ENCODE measurements at regions not wholly inside any gene's neighbourhood (a gene's known extent, or its start where the extent isn't known, plus 50 kb on each side); places are given as distances from the start of the nearest gene placed in this dataset.

DNA sequence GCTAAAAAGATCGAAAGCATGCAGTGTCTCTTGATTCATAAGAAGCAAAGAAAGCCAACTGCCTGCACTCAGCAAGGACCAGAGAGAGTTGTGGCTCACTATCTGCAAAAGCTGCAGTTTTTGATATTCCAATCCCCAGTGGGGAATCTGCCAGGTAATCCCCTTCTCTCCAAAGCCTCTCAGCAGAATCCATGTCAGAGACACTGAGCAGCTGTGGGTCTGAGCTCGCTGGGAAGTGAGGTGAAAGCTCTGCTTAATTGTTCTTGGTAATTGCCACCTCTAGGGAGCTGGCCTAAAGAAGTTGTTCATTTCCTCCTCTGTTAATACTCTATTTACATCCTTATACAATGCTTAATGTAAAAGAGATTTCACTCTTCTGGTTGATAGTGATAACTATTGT is 261.3 kb upstream of the LRRC4C start:
- TF ChIP-seq, protein P1, sequence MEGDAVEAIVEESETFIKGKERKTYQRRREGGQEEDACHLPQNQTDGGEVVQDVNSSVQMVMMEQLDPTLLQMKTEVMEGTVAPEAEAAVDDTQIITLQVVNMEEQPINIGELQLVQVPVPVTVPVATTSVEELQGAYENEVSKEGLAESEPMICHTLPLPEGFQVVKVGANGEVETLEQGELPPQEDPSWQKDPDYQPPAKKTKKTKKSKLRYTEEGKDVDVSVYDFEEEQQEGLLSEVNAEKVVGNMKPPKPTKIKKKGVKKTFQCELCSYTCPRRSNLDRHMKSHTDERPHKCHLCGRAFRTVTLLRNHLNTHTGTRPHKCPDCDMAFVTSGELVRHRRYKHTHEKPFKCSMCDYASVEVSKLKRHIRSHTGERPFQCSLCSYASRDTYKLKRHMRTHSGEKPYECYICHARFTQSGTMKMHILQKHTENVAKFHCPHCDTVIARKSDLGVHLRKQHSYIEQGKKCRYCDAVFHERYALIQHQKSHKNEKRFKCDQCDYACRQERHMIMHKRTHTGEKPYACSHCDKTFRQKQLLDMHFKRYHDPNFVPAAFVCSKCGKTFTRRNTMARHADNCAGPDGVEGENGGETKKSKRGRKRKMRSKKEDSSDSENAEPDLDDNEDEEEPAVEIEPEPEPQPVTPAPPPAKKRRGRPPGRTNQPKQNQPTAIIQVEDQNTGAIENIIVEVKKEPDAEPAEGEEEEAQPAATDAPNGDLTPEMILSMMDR (IDR thresholded peaks at IDR 0.05) = no peak
- no peak for TF ChIP-seq POLR2A (IDR thresholded peaks at IDR 0.05)

All from Peyer's patch (tissue), 4 donors.